ENCODE measurements at regions not wholly inside any gene's neighbourhood (a gene's known extent, or its start where the extent isn't known, plus 50 kb on each side); places are given as distances from the start of the nearest gene placed in this dataset.
"Not testable (repeated sequence)": the region's sequence is repeated elsewhere in the genome, so short reads cannot be mapped to it uniquely, and the experiment has no call there.

DNA sequence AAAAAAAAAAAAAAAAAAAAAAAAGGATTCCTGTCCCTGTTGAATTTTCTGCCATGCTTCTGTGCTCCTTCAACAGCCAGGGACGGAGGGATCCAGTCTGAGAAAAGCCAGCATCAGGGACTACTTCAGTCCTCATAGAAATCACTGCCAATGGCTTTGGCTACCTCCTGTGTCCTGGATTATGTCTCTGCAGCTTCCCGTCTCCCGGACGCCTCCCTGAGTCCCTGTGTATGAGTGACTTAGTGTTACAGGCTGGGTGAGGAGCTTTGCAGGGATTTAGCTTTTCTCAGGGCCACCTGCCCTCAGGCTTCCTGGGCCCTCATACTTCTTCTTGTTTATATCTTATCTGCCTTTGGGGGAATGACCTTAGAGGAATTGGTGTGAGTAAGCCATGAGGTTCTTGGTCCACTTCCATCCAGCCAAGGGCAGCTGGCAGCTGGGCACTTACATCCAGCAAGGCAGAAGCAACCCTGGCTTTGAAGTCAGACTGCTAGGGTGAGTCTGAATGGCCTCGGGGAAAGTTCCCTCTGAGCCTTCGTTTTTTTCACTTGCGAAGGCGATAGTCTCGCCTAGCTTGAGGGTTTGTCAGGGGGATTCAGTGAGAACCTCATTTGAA is 83.6 kb upstream of the CRYM start:
- not testable (repeated sequence) for DNase-seq

DNA sequence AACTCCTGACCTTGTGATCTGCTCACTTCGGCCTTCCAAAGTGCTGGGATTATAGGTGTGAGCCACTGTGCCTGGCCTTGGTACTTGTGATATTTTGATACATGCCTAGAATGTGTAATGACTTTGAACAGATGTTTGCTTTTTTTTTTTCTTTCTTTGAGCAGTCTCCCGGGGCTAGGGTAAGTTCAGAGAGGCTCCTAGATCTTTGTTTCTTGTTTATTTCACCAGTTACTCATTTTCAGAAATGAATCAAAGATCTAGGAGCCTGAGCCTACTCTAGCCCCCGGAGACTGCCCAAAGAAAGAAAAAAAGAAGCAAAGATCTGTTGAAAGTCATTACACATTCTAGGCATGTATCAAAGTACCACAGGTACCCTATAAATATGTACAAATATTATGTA is 83.0 kb upstream of the CRYM start:
- not testable (repeated sequence) for DNase-seq

DNA sequence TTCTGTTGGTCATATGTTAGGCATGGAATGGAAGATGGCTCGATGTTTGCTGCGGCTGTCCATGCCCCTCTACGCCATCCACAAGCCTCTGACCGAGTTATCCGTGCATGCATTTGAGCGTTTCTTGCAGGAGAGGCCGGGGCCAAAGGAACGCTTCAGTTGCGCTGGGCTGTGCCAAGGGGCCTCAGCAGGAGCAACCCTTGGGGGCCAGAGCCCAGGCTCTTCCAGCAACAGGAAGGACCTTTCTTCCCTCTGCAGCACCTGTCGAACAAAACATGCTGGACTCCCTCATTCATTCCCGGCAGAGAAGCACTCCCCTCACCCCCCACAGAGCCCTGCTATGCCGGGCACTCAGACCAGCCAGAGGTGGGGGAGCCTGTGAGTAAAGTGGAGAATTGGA is 81.4 kb upstream of the CRYM start:
- not testable (repeated sequence) for DNase-seq

DNA sequence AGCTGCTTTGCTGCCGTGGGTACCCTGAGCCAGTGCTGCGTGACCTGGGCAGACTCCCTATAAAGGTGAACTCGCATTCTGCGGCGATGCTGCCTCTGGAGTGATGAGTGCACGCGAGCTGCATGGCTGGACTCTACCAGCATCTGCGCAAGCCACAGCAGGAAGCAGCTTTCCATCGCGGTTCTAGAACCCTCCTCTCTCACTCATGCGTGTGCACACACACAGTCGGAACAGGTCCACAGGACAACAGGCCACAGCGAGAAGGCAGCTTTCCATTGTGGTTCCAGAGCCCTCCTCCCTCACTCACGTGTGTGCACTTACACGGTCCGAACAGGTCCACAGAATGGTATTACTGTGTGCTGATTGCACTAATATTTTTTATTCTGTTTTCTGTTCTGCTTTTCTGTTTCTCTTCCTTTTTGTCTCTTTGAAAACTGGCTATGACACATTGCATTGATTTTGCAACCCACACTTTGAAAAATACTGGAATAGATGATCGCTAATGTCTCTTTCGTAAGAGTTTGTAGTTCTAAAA is 80.2 kb upstream of the CRYM start:
- DNase-seq, result not testable (repeated sequence)

DNA sequence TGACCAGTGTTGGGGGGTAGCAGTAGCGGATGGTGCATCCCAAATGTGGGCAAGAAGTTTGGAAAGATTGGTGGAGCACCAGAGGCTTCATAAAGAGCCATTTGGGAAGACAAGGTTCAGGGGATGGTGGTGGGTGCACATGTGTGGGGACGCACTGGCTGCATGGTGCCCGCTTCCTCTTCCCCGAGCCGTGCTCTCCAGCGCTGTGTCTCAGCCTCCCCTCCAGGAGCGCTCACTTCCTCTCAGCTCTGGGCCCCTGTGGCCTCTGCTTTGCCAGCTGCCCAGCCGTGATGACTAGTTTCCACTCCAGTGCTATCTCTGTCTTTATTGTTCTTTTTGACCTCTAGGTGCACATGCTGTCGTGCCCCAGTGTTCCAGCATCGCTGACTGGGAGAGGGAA is 78.2 kb upstream of the CRYM start:
- DNase-seq, result not testable (repeated sequence)

DNA sequence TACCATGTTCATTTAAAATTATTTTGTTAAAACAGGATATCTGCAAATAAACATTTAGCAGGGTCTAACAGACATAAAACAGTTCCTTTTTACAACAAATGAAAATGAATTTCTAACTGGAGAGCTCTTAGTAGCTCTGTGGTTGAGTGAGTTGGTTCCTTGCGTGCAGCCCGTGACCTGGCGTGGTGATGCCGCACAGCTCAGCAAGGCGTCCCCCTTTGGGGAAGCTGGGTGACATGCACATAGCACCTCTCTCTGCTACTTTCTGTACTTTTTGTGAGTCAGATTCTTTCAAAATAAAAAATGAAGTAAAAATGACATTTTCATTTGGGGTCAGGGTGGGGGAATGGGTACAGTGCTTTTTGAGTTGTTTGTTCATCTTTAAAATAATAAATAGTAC is 73.3 kb upstream of the CRYM start:
- DNase-seq, result not testable (repeated sequence)

DNA sequence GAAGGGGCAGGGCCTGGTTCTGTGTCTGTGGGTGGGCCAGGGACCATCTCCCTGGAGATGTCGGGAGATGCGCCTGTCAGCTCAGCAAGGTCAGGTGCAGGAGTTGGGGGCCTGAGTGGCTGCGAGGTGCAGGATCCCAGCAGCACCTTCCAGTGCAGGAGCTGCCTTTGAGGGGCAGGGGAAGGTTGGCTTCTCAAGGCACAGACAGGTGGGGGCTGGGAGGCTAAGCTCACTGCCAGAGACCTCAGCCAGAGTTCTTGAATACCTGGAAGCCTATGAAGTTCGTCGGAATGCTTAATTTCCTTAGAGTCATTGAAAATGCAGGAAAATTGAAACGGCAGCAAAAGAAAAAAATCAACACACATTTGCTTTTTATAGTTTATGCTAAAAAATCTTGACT is 72.8 kb upstream of the CRYM start:
- DNase-seq, result not testable (repeated sequence)

DNA sequence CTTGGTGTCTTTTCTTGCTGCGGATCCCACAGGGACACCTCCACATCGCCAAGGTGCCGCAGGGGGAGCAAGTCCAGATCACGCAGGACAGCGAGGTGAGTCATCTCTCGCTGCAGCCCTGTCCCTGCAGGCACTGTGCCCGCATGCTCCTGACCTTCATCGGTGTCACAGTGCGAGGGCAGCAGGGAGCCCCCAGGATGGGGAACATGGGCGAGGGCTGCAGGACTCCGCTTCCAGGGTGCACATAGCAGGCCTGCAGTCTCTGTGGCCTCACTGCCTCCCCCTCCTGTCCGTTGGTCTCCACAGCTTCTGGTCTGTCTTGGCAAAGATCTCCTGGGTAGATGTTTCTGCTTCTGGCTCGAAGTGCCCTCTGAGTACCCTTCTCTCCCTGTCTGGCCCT is 71.2 kb upstream of the CRYM start:
- DNase-seq, result not testable (repeated sequence)

DNA sequence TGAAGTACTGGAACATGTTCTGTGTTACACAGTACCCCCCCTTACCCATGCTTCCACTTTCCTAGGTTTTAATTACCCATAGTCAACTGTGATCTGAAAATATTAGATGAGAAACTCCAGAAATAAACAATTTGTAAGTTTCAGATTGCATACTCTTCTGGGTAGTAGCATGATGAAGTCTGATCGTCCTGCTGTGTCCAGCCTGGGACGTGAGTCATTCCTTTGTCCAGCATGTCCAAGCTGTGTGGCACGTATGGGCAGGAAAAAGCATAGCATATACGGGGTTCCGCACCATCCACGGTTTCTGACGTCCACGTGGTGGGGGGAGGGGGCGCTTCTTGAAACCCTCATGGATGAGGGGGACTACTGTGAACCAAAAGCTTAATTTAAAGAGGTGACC is 70.7 kb upstream of the CRYM start:
- DNase-seq, result not testable (repeated sequence)

DNA sequence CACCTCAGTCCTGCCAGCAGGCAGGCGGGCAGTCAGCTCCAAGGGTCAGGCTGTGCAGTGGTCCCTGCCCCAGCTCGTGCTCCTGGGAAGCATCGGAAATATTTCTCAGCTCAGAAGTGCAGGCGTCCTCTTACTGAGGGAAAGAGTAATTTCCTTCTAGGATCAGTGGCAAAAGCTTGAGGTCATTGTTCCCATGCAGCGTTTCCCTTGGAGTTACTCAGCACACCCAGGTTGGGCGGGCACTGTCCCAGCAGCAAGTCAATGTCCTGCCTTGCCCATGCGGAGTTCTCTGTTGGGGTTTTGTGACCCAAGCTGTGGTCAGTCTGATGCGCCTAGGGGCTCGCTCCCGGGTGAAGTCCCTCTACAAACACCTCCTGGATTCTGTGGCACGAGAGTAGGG is 69.4 kb upstream of the CRYM start:
- not testable (repeated sequence) for DNase-seq

DNA sequence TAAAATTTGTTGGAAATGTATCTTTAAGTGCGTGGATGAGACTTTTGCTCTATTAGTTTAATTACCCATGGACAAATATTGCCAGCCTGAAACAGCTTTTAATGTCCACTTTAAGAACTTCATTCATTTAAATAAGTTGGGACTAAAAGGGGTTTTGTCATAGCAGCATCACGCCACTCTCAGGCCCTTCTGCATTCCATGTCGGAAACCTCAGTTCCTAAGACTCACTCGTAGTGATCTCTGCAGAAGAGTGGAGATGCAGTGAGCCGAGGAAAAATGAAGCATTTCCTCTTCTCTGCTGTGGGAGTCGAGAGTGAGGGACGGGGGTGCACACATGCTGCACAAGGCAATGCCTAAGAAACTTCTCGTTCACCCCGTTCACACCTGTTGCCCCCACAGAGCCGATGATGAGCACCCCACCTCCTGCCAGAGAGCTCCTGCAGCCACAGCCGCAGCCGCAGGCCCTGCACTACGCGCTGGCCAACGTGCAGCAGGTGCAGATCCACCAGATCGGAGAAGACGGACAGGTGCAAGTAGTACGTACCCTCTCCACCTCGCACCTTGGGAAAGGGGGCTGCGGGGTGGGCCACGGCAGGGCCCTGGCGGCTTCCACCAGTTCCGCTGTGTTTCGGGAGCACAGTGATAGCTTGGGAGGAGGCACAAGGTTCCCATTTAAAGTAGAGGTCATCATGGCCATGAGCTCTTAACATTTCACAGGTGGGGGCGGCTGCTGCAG is 68.8 kb upstream of the CRYM start:
- not testable (repeated sequence) for DNase-seq

DNA sequence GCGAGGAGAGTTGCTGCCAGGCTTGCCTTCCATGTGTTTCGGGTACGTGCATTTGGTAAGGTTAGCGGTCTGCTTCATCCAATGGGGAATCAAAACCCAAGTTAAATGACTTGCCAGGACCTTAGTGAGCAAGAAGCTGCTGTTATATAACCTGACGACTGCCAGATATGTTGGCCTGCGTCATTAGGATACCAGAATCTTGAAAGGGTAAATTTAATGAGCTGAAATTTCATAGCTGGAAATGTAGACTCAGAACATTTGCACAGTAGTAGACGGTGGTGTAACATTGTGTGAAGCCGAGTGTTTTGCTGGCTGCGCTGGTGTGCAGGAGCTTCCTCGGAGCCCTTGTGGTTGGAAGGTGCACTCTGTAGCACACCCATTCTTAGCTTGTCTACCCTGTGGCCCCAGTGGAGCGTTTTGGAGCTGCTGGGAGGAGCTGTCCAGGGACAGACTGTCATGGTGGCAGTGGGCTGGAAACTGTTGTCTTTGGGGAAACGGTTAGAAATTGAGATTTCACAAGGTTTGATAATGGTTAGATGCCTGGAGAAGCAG is 66.3 kb upstream of the CRYM start:
- DNase-seq, result not testable (repeated sequence)

DNA sequence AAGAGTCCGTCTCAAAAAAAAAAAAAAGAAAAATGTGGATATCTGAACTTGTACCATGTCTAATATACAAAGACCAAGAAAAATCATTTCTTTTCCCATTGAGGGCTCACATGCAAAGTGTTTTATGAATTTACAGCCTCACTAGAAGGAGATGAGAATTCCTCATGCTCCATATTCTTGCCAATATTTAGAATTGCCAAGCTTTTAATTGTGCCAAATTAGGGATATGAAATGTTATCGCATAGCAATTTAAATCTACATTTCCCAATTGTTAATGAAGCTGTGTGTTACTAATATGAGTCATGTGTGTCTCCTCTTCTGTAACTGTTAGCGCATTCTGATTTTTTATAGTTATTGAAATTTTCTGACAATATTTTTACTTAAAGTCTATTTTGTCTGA is 63.0 kb upstream of the CRYM start:
- DNase-seq, result no peak

DNA sequence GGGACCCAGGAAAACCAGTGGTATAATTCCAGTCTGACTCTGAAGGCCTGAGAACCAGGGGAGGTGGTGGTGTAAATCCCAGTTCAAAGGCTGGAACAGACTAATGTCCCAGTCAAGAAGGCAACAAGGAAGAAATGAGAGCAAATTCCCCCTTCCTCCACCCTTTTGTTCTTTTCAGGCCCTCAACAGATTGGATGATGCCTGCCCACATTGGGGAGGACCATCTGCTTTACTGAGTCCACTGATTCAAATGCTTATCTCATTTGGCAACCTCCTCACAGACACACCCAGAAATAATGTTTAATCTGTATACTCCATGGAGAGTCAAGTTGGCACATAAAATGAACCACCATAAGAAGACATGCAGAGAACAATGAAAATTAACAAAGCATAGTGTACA is 61.9 kb upstream of the CRYM start:
- no peak for DNase-seq

DNA sequence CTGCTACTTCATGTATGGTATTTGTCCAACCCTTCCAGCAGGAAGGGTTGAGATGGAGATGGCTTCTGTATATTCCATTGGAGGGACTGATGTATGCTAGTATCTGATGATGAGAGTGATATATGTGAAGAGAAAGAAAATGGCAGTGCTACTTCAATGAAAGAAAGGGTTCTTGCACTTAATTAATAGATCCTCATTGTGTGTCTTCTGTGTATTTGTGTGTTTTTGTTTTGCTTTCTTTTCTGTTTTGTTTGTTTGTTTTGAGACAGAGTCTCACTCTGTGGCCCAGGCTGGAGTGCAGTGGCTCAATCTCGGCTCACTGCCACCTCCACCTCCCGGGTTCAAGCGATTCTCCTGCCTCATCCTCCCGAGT is 61.2 kb upstream of the CRYM start:
- DNase-seq, result no peak

DNA sequence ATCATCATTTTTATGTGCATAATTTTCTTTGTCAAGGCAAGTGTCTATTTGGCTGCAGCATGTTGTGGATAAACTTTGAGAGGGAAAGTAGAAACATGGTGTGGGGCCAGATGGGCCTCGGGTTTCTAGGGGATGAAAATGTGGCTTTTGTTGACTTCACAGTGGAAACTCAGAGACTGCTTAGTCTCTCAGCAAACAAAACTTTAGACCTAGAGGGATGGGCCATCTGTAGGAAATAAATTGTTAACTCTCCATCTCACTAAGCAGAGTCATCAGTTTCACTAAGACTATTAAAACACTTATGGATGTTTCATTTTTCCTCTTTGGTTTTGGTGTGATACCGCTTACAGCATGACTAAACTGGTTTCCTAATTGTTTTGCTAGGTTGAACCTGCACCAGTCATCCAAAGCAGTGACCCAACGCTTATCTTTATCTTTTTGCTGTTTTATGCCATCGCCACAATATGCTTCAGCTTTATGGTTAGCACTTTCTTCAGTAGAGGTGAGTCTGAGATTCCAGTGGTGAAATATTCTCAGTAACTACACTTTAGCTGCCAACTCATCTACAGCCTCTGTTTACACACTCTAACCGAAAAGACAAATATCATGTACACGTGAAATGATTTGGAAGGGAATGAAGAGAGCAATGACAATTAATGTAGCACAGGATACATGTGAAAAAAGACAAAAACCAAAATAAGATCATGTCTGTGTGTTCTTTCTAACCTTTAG is 60.6 kb upstream of the CRYM start:
- no peak for DNase-seq

DNA sequence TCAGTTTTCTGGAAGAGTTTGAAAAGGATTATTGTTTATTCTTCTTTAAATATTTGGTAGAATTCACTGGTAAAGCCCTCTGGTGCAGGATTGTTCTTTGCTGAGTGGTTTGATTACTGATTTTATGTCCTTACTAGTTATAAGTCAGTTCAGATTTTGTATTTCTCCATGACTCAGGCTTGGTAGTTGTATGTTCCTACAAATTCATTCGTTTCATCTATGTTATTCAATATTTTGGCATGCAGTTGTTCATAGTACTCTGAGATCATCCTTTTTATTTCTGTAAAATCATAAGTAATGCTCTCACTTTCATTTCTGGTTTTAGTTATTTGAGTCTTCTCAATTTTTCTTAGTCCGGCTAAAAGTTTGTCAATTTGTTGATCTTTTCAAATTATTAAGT is 58.1 kb upstream of the CRYM start:
- DNase-seq, result no peak

DNA sequence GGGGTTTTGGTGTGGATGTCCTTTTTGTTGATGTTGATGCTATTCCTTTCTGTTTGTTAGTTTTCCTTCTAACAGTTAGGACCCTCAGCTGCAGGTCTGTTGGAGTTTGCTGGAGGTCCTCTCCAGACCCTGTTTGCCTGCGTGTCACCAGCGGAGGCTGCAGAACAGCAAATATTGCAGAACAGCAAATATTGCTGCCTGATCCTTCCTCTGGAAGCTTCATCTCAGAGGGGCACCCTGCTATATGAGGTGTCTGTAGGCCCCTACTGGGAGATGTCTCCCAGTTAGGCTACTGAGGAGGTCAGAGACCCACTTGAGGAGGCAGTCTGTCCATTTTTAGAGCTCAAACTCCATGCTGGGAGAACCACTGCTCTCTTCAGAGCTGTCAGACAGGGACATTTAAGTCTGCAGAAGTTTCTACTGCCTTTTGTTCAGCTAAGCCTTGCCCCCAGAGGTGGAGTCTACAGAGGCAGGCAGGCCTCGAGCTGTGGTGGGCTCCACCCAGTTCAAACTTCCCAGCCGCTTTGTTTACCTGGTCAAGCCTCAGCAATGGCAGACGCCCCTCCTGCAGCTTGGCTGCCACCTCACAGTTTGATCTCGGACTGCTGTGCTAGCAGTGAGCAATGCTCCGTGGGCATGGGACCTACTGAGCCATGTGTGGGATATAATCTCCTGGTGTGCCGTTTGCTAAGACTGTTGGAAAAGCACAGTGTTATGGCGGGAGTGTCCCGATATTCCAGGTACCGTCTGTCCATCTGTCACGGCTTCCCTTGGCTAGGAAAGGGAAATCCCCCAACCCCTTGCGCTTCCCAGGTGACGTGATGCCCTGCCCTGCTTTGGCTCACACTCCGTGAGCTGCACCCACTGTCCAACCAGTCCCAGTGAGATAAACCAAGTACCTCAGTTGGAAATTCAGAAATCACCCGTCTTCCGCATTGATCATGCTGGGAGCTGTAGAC is 56.4 kb upstream of the CRYM start:
- DNase-seq, result not testable (repeated sequence)

DNA sequence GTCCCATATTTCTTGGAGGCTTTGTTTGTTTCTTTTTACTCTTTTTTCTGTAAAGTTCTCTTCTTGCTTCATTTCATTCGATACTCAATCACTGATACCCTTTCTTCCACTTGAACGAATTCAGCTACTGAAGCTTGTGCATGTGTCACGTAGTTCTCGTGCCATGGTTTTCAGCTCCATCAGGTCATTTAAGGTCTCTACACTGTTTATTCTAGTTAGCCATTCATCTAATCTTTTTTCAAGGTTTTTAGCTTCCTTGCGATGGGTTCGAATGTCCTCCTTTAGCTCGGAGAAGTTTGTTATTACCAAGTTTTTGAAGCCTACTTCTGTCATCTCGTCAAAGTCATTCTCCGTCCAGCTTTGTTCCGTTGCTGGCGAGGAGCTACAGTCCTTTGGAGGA is 55.6 kb upstream of the CRYM start:
- DNase-seq, result not testable (repeated sequence)
